ENCODE measurements at regions not wholly inside any gene's neighbourhood (a gene's known extent, or its start where the extent isn't known, plus 50 kb on each side); places are given as distances from the start of the nearest gene placed in this dataset.

DNA sequence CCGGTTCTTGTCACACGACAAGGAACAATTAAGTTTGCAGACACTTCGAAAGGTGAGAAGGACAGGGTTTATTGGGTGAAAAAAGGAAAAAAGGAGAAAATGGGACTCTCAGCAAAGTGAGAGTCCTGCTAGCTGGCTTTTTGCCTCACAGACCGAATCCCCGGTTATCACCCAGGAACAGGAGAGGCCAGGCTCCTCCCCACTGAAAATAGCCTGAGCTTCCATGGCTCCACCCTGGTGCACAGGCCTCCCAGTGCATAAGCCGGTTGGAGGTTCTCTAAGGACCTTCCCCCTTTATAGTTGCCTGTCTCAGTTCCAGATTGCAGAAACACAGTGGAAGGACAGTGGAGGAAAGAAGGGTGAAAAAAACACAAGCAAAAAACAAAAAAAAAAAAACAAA, 571.7 kb downstream of the KCTD12 start:
- TF ChIP-seq GABPA (IDR thresholded peaks at IDR 0.05; ENCODE audit: low read depth) = no peak
- TF ChIP-seq, protein P1, sequence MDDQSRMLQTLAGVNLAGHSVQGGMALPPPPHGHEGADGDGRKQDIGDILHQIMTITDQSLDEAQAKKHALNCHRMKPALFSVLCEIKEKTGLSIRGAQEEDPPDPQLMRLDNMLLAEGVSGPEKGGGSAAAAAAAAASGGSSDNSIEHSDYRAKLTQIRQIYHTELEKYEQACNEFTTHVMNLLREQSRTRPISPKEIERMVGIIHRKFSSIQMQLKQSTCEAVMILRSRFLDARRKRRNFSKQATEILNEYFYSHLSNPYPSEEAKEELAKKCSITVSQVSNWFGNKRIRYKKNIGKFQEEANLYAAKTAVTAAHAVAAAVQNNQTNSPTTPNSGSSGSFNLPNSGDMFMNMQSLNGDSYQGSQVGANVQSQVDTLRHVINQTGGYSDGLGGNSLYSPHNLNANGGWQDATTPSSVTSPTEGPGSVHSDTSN (IDR thresholded peaks at IDR 0.05) = no peak
- TF ChIP-seq, protein P2, sequence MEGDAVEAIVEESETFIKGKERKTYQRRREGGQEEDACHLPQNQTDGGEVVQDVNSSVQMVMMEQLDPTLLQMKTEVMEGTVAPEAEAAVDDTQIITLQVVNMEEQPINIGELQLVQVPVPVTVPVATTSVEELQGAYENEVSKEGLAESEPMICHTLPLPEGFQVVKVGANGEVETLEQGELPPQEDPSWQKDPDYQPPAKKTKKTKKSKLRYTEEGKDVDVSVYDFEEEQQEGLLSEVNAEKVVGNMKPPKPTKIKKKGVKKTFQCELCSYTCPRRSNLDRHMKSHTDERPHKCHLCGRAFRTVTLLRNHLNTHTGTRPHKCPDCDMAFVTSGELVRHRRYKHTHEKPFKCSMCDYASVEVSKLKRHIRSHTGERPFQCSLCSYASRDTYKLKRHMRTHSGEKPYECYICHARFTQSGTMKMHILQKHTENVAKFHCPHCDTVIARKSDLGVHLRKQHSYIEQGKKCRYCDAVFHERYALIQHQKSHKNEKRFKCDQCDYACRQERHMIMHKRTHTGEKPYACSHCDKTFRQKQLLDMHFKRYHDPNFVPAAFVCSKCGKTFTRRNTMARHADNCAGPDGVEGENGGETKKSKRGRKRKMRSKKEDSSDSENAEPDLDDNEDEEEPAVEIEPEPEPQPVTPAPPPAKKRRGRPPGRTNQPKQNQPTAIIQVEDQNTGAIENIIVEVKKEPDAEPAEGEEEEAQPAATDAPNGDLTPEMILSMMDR (IDR thresholded peaks at IDR 0.05) = no peak
- TF ChIP-seq EP300 (IDR thresholded peaks at IDR 0.05; ENCODE audit: borderline replicate concordance in 1 of 2, low read depth in 1 of 2, low read length in 1 of 2) = no peak
- TF ChIP-seq NFIC (IDR thresholded peaks at IDR 0.05; ENCODE audit: borderline replicate concordance) = no peak
- TF ChIP-seq, protein P3, sequence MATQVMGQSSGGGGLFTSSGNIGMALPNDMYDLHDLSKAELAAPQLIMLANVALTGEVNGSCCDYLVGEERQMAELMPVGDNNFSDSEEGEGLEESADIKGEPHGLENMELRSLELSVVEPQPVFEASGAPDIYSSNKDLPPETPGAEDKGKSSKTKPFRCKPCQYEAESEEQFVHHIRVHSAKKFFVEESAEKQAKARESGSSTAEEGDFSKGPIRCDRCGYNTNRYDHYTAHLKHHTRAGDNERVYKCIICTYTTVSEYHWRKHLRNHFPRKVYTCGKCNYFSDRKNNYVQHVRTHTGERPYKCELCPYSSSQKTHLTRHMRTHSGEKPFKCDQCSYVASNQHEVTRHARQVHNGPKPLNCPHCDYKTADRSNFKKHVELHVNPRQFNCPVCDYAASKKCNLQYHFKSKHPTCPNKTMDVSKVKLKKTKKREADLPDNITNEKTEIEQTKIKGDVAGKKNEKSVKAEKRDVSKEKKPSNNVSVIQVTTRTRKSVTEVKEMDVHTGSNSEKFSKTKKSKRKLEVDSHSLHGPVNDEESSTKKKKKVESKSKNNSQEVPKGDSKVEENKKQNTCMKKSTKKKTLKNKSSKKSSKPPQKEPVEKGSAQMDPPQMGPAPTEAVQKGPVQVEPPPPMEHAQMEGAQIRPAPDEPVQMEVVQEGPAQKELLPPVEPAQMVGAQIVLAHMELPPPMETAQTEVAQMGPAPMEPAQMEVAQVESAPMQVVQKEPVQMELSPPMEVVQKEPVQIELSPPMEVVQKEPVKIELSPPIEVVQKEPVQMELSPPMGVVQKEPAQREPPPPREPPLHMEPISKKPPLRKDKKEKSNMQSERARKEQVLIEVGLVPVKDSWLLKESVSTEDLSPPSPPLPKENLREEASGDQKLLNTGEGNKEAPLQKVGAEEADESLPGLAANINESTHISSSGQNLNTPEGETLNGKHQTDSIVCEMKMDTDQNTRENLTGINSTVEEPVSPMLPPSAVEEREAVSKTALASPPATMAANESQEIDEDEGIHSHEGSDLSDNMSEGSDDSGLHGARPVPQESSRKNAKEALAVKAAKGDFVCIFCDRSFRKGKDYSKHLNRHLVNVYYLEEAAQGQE (IDR thresholded peaks at IDR 0.05; ENCODE audit: low read depth, low read length) = no peak
- no peak for TF ChIP-seq SMC3 (IDR thresholded peaks at IDR 0.05; ENCODE audit: low read depth, low read length)
- TF ChIP-seq CHD2 (IDR thresholded peaks at IDR 0.05; ENCODE audit: low read length, partially characterized antibody) = no peak
- TF ChIP-seq, protein P4, sequence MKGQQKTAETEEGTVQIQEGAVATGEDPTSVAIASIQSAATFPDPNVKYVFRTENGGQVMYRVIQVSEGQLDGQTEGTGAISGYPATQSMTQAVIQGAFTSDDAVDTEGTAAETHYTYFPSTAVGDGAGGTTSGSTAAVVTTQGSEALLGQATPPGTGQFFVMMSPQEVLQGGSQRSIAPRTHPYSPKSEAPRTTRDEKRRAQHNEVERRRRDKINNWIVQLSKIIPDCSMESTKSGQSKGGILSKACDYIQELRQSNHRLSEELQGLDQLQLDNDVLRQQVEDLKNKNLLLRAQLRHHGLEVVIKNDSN (IDR thresholded peaks at IDR 0.05; ENCODE audit: borderline replicate concordance, low read depth) = no peak
- no peak for TF ChIP-seq POLR2AphosphoS5 (IDR thresholded peaks at IDR 0.05; ENCODE audit: low read depth, low read length)
- no peak for TF ChIP-seq EZH2phosphoT487 (IDR thresholded peaks at IDR 0.05; ENCODE audit: borderline replicate concordance, low read depth)
- TF ChIP-seq GATA2 (CRISPR knock-in tag; IDR thresholded peaks at IDR 0.05) = no peak
- no peak for TF ChIP-seq RAD21 (IDR thresholded peaks at IDR 0.05; ENCODE audit: low read length)
- no peak for TF ChIP-seq FOXM1 (IDR thresholded peaks at IDR 0.05; ENCODE audit: low read depth)
